GM12878 (cell line): ENCODE measurements at regions not wholly inside any gene's neighbourhood (a gene's known extent, or its start where the extent isn't known, plus 50 kb on each side); places are given as distances from the start of the nearest gene placed in this dataset.

Experiments
- CBFB ChIP-seq: IDR thresholded peaks from 2 replicates; pipeline ENCODE4 v1.6.1; 2016; ENCODE audit warnings: antibody characterized with exemption, low read depth
- CHD1 ChIP-seq: IDR thresholded peaks from 2 replicates; pipeline ENCODE4 v1.6.1; 2012; ENCODE audit warnings: low read depth, low read length, improper control_type of control experiment
- FOXK2 ChIP-seq: fragments of 450-650 bp; IDR thresholded peaks from 2 replicates; pipeline ENCODE4 v1.6.1; 2017; ENCODE audit warnings: mild to moderate bottlenecking, moderate library complexity
- FOXM1 ChIP-seq: IDR thresholded peaks from 2 replicates; pipeline ENCODE4 v1.6.1; 2012; ENCODE audit warnings: low read depth, mild to moderate bottlenecking, inconsistent platforms, low read length, moderate library complexity
- HDAC2 ChIP-seq: fragments of 200-600 bp; sonication (generic); IDR thresholded peaks from 2 replicates; pipeline ENCODE4 v1.6.1; 2017
- HSF1 ChIP-seq: fragments of 150-350 bp; IDR thresholded peaks from 2 replicates; pipeline ENCODE4 v1.6.1; 2014; ENCODE audit warnings: mild to moderate bottlenecking, low read depth, low read length
- IRF5 ChIP-seq: fragments of 450-650 bp; IDR thresholded peaks from 2 replicates; pipeline ENCODE4 v1.6.1; 2017; ENCODE audit warnings: borderline replicate concordance
- PBX3 ChIP-seq: IDR thresholded peaks from 2 replicates; pipeline ENCODE4 v1.6.1; 2011; ENCODE audit warnings: mild to moderate bottlenecking, low read depth, low read length, moderate library complexity; ENCODE audit not compliant: insufficient replicate concordance
- POLR2A ChIP-seq: IDR thresholded peaks from 2 replicates; pipeline ENCODE4 v1.6.1; 2011; ENCODE audit warnings: low read depth, mild to moderate bottlenecking, low read length
- POLR2AphosphoS5 ChIP-seq: IDR thresholded peaks from 2 replicates; pipeline ENCODE4 v1.6.1; 2011; ENCODE audit warnings: mild to moderate bottlenecking, low read length, inconsistent platforms
- RCOR1 ChIP-seq: conservative IDR thresholded peaks from 2 replicates; pipeline ENCODE4 v1.6.1; 2012; ENCODE audit warnings: low read depth, low read length, improper control_type of control experiment
- RUNX3 ChIP-seq: IDR thresholded peaks from 2 replicates; pipeline ENCODE4 v1.6.1; 2012; ENCODE audit warnings: low read length, inconsistent platforms
- SIN3A ChIP-seq: IDR thresholded peaks from 2 replicates; pipeline ENCODE4 v1.6.1; 2012; ENCODE audit warnings: low read depth, low read length, improper control_type of control experiment
- SREBF1 ChIP-seq: IDR thresholded peaks from 2 replicates; pipeline ENCODE4 v1.6.1; 2012; ENCODE audit warnings: mild to moderate bottlenecking, low read length
- YY1 ChIP-seq: IDR thresholded peaks from 2 replicates; pipeline ENCODE4 v1.6.1; 2011; ENCODE audit warnings: low read depth, mild to moderate bottlenecking, low read length
- ZBTB40 ChIP-seq: fragments of 450-650 bp; IDR thresholded peaks from 2 replicates; pipeline ENCODE4 v1.6.1; 2016; ENCODE audit warnings: mild to moderate bottlenecking, moderate library complexity, borderline replicate concordance
- ZNF207 ChIP-seq: fragments of 450-650 bp; IDR thresholded peaks from 2 replicates; pipeline ENCODE4 v1.6.1; 2014; ENCODE audit warnings: antibody characterized with exemption, mild to moderate bottlenecking, borderline replicate concordance
- ZNF274 ChIP-seq: IDR thresholded peaks from one replicate; pipeline ENCODE4 v1.8.0; 2011; ENCODE audit not compliant: insufficient read length, insufficient read depth
- ZNF384 ChIP-seq: IDR thresholded peaks from 2 replicates; pipeline ENCODE4 v1.6.1; 2012; ENCODE audit warnings: low read depth, mild to moderate bottlenecking, low read length, improper control_type of control experiment, borderline replicate concordance
- ZNF592 ChIP-seq: fragments of 450-650 bp; IDR thresholded peaks from 2 replicates; pipeline ENCODE4 v1.6.1; 2017; ENCODE audit warnings: mild to moderate bottlenecking, moderate library complexity

GRCh38 chr17:77465358-77466041 is 324.7 kb downstream of the SEC14L1 start (continued):
- no peak for TF ChIP-seq CBFB
- peak; percentile 48; the same call in 1 of the 2 replicates for TF ChIP-seq POLR2A
- TF ChIP-seq ZNF592: no peak
- peak; percentile 31 for TF ChIP-seq YY1
- TF ChIP-seq POLR2AphosphoS5: no peak
- no peak for TF ChIP-seq ZNF207
- peak; percentile 76; the same call in 1 of the 2 replicates for TF ChIP-seq SIN3A
- no peak for TF ChIP-seq HDAC2
- peak; percentile 77 for TF ChIP-seq RUNX3
- no peak for TF ChIP-seq ZNF274
- peak; percentile 44 for TF ChIP-seq PBX3
- no peak for TF ChIP-seq ZBTB40
- no peak for TF ChIP-seq ZNF384
- TF ChIP-seq SREBF1: no peak
- no peak for TF ChIP-seq FOXM1
- 0 out of 2 replicates have a peak, but pooled peaks have one; percentile 58 for TF ChIP-seq CHD1
- TF ChIP-seq FOXK2: no peak
- TF ChIP-seq HSF1: no peak
- no peak; the same call in 1 of the 2 replicates for TF ChIP-seq RCOR1
- no peak for TF ChIP-seq IRF5
